Right lobe of liver (tissue), 4 donors: ENCODE measurements at regions not wholly inside any gene's neighbourhood (a gene's known extent, or its start where the extent isn't known, plus 50 kb on each side); places are given as distances from the start of the nearest gene placed in this dataset.

Experiments
- CTCF ChIP-seq, 4 donors: fragments of 200-600 bp in 3 of 4; fragments of 450-650 bp in 1 of 4; IDR thresholded peaks; one replicate each; pipeline versions ENCODE4 v1.5.1 to v1.8.0; 2016 to 2022; ENCODE audit warnings: antibody characterized with exemption in 4 of 4, mild to moderate bottlenecking in 2 of 4
- POLR2A ChIP-seq: fragments of 450-650 bp; IDR thresholded peaks from one replicate; pipeline ENCODE4 v1.6.1; 2017; ENCODE audit warnings: antibody characterized with exemption, mild to moderate bottlenecking
- donor health status: DM: no; HTN: no; CAD: no.
- donor health status: DM: no; HTN: no; CAD: no.
- donor health status: DM: no; HTN: yes; CAD: no.

GRCh38 chr7:155930527-155930926, 118.3 kb upstream of the SHH start:
- TF ChIP-seq CTCF (IDR thresholded peaks at IDR 0.05) (no peak), POLR2A (no peak)
